ENCODE measurements at regions not wholly inside any gene's neighbourhood (a gene's known extent, or its start where the extent isn't known, plus 50 kb on each side); places are given as distances from the start of the nearest gene placed in this dataset.

DNA sequence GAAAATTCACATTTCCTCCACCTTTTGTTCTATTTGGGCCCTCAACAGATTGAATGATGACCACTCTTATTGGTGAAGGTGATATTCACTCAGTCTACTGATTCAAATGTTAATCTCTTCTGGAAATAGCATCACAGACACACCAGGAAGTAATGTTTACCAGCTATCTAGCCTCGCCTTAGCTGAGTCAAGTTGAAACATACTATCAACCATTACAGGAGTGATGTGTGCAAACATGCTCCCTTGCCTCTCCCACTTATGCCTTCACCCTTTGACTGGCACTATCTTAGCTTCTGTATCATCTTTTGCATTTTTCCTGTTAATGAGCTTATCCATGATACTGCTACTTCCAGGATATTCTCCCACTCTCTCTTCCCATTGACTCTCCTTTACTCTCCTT lies 191.9 kb downstream of the CENPW start:
- TF ChIP-seq CTCF (IDR thresholded peaks at IDR 0.05; ENCODE audit: low read depth, low read length), result no peak
- no peak for TF ChIP-seq MAX (IDR thresholded peaks at IDR 0.05; ENCODE audit: low read depth, low read length)

All from NB4 (cell line).